ENCODE measurements at regions not wholly inside any gene's neighbourhood (a gene's known extent, or its start where the extent isn't known, plus 50 kb on each side); places are given as distances from the start of the nearest gene placed in this dataset.

GRCh38 chr1:98480271-98480670 is 181.2 kb upstream of the SNX7 start:
- DNase-seq (ENCODE audit: low read depth), result no peak

GRCh38 chr1:98478121-98478520 is 183.4 kb upstream of the SNX7 start:
- no peak for DNase-seq (ENCODE audit: low read depth)

- DNase-seq (ENCODE audit: low read depth), result no peak
Measured at GRCh38 chr1:98472878-98473277, 188.6 kb upstream of the SNX7 start.

GRCh38 chr1:98471633-98472032 is 189.9 kb upstream of the SNX7 start:
- DNase-seq (ENCODE audit: low read depth), result no peak

DNA sequence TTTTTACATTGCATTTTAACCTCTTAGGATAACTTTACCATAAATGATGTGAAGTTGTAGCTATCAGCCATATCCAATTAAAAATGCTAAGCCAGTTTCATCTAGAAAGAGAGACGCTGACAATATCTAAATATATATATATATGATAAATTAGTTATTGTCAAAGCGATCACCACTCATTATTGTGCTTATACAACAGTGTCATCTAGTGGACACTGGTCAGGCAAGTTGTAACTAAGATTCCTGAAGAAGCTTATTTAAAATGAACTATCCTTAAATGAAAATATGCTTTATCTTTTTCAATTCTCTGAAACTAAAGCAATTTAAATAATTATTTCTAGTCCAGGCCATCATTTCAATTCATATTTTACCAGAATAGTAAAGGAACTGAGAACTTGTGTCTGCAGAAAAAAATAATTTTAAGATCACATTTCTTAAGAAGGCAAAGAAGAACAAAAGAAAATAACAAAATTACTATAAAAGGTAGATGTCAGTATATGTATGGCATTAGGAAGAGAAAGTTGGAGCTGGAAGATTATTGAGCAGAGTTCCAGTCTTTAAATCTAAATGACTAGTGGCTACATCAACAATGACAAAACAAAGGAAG is 193.3 kb upstream of the SNX7 start:
- DNase-seq (ENCODE audit: low read depth), result no peak

DNA sequence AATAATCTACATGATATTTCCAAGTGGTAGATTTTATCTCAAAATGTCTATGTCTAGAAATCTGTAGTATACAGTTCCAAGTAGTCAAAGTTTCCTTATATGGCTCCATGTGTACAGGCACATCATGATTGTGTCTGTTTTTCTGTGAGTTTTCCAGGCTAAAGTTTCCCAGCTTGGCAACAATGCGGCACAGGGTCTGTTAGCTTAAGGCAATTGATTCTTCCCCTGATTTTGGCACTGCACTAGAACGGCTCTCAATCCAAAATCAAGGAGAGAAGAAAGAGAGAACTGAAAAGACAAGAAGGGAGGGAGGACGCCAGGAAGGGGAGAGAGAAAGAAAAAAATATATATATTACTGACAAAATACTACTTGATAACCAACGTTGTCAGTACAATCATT is 193.9 kb upstream of the SNX7 start:
- DNase-seq (ENCODE audit: low read depth), result no peak

DNA sequence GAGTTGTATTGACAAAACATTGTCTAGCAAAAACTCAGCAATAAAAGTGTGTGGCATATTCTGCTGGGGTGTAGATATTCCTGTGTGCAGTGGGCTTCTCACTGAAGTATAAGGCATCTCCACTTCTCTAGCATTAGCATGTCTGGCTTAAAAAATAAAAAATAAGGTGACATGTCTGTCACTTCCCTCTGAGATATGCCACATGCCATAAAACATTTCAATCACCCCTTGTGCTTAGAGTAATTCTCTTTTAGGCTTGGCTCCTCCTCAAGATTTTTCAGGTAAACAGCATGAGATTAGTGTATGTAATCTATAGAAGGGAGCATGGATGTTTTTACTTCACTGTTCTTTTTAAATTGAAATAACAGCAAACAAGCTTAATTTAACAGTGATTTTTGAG is 194.4 kb upstream of the SNX7 start:
- DNase-seq (ENCODE audit: low read depth), result no peak

DNA sequence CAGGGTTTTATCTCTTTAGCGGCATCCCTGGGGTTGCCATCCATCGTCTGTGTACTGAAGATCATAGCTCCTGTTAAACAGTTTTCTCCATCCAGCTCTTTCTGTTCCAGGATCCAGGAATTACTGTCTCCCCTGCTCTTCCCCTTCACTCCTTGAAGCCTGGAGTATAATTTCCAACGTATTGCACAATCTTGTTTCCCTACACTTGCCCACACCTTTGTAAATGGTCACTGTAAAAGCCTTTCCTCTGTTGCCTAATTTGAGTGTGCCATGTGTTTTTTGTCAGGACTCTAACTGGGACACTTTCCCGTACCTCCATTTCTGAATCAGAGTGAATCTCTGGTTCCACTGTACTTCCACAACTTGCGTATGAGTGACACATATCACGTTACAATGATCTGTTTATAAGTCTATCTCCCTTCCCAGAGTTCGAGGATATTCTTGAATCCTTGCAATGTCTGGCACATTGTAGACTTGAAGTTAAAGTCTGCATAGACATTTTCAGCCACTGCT is 199.6 kb upstream of the SNX7 start:
- DNase-seq (ENCODE audit: low read depth), result no peak

GRCh38 chr1:98460136-98460535 is 201.4 kb upstream of the SNX7 start:
- no peak for DNase-seq (ENCODE audit: low read depth)

- no peak for DNase-seq (ENCODE audit: low read depth)
Measured at GRCh38 chr1:98459486-98459870, 202.0 kb upstream of the SNX7 start.

DNA sequence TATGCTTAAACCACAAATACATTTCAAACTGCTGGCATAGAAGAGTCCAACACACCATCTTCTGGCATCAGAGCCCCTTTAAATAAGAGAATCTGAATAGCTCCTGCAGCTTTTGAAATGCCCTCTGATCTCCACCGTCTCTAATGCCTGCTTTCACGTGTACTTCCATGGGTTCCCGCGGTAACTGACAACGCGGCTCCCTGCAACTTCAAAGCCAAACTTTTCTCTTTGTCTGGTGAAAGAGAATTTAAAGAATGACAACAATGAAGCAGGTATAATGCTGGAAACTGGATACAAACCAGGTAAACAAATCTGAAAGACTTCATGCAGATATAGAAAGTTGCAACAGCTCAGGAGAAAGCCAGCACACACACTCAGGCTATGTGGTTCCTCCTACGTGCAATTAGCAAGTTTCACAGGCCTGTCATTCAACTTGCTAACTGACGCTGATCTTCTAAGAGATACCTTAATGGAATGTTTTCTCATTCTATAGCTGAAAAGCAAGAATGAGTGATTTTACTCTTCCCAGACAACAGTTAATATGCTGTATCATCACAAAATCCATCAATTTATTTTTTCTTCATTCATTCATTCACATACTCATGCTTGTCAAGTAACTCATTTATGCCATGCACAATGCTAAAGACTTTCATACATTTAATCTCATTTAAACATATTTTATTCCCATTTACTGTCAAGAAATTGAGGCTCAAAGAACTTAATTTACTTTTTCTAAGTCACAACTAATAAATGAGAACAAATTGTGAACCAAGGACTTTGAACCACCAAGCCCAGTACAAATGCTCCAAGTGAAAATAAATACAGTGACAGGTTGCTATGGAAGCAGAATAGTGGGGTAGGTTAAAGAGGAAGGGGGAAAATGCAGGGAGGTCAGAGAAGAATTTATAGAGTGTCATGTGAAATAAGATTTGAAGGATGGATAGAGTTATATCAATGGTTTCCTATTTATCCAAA is 202.7 kb upstream of the SNX7 start:
- DNase-seq (ENCODE audit: low read depth), result no peak

- no peak for DNase-seq (ENCODE audit: low read depth)
Measured at GRCh38 chr1:98457248-98457647, 204.3 kb upstream of the SNX7 start.

- no peak for DNase-seq (ENCODE audit: low read depth)
Measured at GRCh38 chr1:98454666-98455065, 206.9 kb upstream of the SNX7 start.

DNA sequence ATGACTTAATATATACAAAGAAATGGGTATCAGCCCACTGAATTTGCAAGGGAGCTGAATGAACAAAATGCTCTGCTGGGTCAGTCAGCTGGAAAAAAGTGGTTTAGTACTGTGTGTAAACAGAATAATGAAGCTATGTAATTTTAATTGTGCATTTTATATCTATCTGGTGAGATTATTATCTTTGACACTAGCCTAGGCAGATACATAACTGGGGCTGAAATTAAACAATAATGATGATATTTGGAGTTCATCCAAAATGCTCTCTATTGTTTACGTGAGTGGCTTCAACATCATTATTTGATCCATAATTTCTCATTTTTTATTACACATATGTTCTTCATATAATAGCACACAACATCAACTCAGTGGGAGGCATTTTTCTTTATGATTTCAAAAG is 208.5 kb upstream of the SNX7 start:
- no peak for DNase-seq (ENCODE audit: low read depth)

- no peak for DNase-seq (ENCODE audit: low read depth)
Measured at GRCh38 chr1:98452162-98452561, 209.4 kb upstream of the SNX7 start.

- DNase-seq (ENCODE audit: low read depth), result no peak
Measured at GRCh38 chr1:98441281-98441680, 220.2 kb upstream of the SNX7 start.

DNA sequence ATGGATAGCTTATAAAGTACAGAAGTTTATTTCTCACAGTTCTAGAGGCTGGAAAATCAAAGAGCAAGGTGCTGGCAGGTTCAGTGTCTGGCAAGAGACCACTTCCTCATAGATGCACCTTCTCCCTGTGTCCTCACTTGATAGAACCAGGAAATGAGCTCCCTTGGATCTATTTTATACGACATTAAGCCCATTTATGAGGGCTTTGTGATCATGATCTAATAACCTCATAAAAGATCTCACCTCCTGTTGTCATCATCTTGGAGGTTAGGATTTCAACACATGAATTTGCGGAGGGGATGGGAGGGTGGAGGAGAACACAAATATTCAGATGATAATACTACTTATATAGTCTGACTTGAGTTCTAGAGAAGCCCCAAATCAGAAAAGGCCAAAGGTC is 222.1 kb upstream of the SNX7 start:
- DNase-seq (ENCODE audit: low read depth), result no peak

DNA sequence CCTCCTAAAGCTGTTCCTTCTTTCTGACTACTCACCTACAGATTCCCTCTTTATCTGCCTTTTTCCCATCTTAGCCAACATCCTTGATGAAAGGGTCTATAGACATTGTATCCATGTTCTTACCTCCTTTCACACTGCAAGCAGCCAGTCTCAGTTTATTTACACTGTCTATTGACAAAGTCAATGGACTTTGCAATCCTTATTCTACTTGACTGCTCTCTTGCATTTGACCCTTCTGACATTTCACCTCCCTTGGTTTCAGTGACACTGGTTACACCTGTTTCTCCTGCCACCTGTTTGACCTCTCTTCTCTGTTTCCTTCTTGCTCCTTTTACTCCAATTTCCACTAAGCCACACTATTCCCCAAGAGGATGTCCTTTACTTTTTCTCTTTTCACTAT is 224.0 kb upstream of the SNX7 start:
- no peak for DNase-seq (ENCODE audit: low read depth)

DNA sequence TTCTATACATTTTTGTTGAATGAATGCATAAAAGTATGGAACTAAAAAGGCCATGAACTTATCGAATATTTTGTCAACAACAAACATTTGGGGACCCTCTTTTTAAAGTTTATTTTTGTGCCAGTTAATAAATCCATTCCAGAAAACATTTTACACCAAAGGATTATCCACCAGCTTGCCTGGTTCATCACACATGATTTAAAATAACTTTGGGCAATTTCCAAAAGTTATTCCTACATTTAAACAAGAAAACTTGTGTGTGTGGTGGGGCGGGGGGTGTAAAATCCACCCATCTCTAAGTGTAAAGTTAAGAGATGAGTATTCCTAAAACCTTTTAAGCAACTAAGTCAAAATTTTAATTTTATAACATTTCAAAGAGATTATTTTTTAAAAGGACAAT is 224.5 kb upstream of the SNX7 start:
- no peak for DNase-seq (ENCODE audit: low read depth)

DNA sequence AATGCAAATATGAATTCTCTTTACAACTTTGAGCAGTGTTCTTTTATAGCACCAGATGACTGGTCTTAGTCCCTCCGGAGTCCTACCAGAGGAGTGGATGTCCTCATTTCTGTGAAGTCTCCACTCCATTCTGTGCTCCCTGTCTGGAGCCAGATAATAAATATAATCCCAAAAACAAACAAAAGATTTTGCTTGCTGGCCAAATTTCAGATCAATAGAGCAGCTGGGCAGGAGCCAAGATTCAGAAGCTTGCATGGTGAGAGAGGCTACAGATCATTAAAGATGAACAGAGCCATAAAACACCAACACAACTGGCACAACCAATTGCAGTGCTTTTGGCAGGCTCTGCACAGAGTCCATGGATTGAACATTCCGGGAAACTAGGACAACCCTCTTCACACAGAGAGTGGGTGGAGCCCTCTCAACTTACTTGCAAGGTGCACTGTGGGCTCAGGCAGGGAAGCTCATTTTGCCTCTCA is 231.5 kb upstream of the SNX7 start:
- no peak for DNase-seq (ENCODE audit: low read depth)

GRCh38 chr1:98428864-98429263 is 232.7 kb upstream of the SNX7 start:
- DNase-seq (ENCODE audit: low read depth), result no peak

DNA sequence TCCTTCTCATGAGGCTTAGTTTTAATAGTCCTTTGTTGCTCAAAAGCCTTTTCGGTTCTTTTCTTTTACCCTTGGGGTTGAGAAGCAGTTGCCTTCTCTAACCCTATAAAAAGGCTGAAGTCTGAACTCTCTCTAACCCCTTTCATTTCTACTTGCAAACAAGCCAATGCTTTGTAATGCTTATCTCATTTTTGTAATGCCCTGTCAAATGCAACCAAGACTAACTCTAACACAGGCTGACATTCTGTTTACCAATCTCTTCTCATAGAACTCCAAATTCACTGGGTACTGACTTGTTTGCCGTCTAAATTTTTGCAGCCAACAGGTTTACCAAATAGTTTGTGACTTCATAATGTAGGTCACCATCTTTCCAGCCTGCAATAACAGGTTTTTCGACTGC is 233.9 kb upstream of the SNX7 start:
- DNase-seq (ENCODE audit: low read depth), result no peak

GRCh38 chr1:98426092-98426491 is 235.4 kb upstream of the SNX7 start:
- DNase-seq (ENCODE audit: low read depth), result no peak

All from stimulated activated CD8-positive, alpha-beta memory T cell treated with anti-CD3 and anti-CD28 coated beads, Interleukin-15, amount 100 ng/mL, for 1 hour (primary cell).